OCI-LY3 (cell line): ENCODE measurements at regions not wholly inside any gene's neighbourhood (a gene's known extent, or its start where the extent isn't known, plus 50 kb on each side); places are given as distances from the start of the nearest gene placed in this dataset.

ENCODE experiments used
- EZH2phosphoT487 ChIP-seq: fragments of 200-600 bp; shearing (Covaris generic); IDR thresholded peaks from 2 replicates; pipeline ENCODE4 v1.6.1; 2018; ENCODE audit warnings: antibody characterized with exemption, mixed run types, low read depth
- TF ChIP-seq, protein P1 (sequence below): fragments of 200-600, 300-600 bp; sonication (generic); IDR thresholded peaks from 2 replicates; pipeline ENCODE4 v1.5.1; 2014; ENCODE audit warnings: antibody characterized with exemption, low read length, low read depth

DNA sequence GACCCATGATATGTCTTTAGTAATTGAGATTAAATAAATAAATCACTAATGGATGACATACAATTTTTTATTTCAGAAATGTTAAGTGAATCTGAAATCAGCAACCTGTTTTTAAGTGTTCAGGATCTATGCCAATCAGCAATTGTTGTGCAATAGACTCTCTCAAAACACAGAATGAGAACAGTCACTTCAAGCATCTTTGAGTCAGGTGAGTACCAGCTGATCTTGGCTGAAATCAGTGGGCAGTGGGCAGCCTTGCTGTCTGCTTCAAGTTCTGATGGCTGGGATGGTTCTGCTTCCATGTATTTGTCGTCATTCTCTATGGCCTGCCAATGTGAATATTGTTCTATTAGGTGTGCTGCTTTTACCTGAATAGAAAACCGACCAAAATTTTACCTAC is 82.3 kb upstream of the NRG3 start:
- TF ChIP-seq, protein P1, sequence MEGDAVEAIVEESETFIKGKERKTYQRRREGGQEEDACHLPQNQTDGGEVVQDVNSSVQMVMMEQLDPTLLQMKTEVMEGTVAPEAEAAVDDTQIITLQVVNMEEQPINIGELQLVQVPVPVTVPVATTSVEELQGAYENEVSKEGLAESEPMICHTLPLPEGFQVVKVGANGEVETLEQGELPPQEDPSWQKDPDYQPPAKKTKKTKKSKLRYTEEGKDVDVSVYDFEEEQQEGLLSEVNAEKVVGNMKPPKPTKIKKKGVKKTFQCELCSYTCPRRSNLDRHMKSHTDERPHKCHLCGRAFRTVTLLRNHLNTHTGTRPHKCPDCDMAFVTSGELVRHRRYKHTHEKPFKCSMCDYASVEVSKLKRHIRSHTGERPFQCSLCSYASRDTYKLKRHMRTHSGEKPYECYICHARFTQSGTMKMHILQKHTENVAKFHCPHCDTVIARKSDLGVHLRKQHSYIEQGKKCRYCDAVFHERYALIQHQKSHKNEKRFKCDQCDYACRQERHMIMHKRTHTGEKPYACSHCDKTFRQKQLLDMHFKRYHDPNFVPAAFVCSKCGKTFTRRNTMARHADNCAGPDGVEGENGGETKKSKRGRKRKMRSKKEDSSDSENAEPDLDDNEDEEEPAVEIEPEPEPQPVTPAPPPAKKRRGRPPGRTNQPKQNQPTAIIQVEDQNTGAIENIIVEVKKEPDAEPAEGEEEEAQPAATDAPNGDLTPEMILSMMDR = no peak
- TF ChIP-seq EZH2phosphoT487 = no peak
